ENCODE measurements at regions not wholly inside any gene's neighbourhood (a gene's known extent, or its start where the extent isn't known, plus 50 kb on each side); places are given as distances from the start of the nearest gene placed in this dataset.
"Not testable (repeated sequence)": the region's sequence is repeated elsewhere in the genome, so short reads cannot be mapped to it uniquely, and the experiment has no call there.

GRCh38 chr3:124333931-124334640 lies 342.2 kb upstream of the ROPN1 start:
- TF ChIP-seq, protein P1, sequence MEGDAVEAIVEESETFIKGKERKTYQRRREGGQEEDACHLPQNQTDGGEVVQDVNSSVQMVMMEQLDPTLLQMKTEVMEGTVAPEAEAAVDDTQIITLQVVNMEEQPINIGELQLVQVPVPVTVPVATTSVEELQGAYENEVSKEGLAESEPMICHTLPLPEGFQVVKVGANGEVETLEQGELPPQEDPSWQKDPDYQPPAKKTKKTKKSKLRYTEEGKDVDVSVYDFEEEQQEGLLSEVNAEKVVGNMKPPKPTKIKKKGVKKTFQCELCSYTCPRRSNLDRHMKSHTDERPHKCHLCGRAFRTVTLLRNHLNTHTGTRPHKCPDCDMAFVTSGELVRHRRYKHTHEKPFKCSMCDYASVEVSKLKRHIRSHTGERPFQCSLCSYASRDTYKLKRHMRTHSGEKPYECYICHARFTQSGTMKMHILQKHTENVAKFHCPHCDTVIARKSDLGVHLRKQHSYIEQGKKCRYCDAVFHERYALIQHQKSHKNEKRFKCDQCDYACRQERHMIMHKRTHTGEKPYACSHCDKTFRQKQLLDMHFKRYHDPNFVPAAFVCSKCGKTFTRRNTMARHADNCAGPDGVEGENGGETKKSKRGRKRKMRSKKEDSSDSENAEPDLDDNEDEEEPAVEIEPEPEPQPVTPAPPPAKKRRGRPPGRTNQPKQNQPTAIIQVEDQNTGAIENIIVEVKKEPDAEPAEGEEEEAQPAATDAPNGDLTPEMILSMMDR (conservative IDR thresholded peaks at IDR 0.05): no peak
- H3K27ac ChIP-seq: no peak overlapping the region

DNA sequence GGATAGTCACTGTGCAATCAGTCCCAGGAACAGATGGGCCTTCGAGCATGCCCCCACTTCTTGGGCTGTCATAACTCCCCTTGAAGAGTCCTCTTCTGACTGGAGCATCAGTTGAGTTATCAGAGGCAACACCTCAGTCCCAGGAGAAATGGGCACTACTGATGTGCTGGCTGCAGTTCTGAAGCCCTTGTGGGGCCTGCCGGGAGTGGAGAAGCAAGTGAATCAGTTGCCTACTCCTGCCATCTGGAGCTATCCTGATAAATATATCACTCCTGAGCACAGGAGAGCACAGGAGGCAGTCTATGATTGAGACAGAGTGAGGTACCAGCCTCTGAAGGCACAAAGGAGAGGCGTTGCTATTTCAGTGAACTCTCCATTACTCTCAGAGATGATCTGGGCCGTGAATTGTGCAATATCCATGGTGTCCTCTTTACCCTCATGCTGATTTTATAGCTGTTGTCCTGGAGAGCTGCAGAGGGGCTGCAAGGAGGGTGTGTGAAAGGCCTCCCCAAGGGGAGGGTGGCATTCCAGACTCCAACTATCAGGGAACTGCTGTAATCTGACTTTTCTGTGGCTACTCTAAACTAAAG lies 344.2 kb upstream of the ROPN1 start:
- TF ChIP-seq, protein P1 (conservative IDR thresholded peaks at IDR 0.05): no peak
- H3K27ac ChIP-seq: no peak overlapping the region

DNA sequence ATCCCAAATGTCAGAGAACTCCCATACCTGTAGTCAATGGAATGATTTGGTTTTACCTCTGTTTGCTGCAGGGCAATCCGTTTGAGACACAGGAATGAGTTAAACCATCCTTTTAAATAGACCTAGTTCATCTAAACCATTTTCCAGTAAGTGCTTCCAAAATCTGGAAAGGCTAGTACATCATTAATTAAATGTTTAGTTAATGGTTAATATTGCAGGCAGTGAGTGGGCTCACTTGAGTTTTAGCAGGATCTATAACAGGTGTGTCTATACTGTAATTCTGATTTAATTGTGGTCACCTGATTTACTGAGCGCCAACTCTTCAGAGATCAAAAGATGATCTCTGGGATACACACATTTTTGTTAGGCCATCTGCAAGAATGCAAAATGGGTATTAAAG lies 353.9 kb upstream of the ROPN1 start:
- no peak overlapping the region for H3K27ac ChIP-seq
- TF ChIP-seq, protein P1 (conservative IDR thresholded peaks at IDR 0.05): no peak

GRCh38 chr3:124346487-124346886 lies 354.6 kb upstream of the ROPN1 start:
- TF ChIP-seq, protein P1 (conservative IDR thresholded peaks at IDR 0.05): no peak
- no peak overlapping the region for H3K27ac ChIP-seq

- TF ChIP-seq, protein P1 (conservative IDR thresholded peaks at IDR 0.05): 0 out of 2 replicates have a peak, but pooled peaks have one; percentile 8
- H3K27ac ChIP-seq: no peak overlapping the region
These were observed 355.5 kb upstream of the ROPN1 start for GRCh38 chr3:124347418-124347817.

- not testable (repeated sequence) for H3K27ac ChIP-seq
These were observed 356.6 kb upstream of the ROPN1 start for GRCh38 chr3:124348555-124348954.

- TF ChIP-seq, protein P1 (conservative IDR thresholded peaks at IDR 0.05): peak; percentile 81
- H3K27ac ChIP-seq: peak overlapping the region; percentile 56; the same call in 1 of the 2 replicates
These were observed 359.7 kb upstream of the ROPN1 start for GRCh38 chr3:124351430-124352148.
